GM12878 (cell line): ENCODE measurements at regions not wholly inside any gene's neighbourhood (a gene's known extent, or its start where the extent isn't known, plus 50 kb on each side); places are given as distances from the start of the nearest gene placed in this dataset.

Experiments
- ATAC-seq: fragments of 200-7000 bp; cut with Tn5 transposase; 3 replicates; pipeline ENCODE4 v1.9.1; 2020; ENCODE audit warnings: mild to moderate bottlenecking, moderate library complexity
- BruUV-seq: library from RNA; stranded (reverse); fragments of 400-500 nt; replicated peaks from 2 replicates; lab custom pipeline; 2021; lab: Mats Ljungman, UMichigan
- CTCF ChIA-PET: fragments of 300-600 bp; sonication (Branson Sonifier 250); formaldehyde crosslinking; extraction: SDS; loops from one replicate; lab custom pipeline; 2021; ENCODE audit warnings: inconsistent platforms; lab: Yijun Ruan, JAX
- POLR2A ChIA-PET: fragments of 350-600 bp; formaldehyde crosslinking; extraction: SDS; loops from one replicate; lab custom pipeline; 2021; ENCODE audit warnings: inconsistent platforms; lab: Charles Lee
- RAD21 ChIA-PET: fragments of 300-600 bp; sonication (Branson Sonifier 250); formaldehyde crosslinking; loops from one replicate; lab custom pipeline; 2023; ENCODE audit warnings: antibody characterized with exemption; ENCODE audit not compliant: unreplicated experiment; lab: Charles Lee
- SMC1A ChIA-PET: fragments of 300-600 bp; sonication (Branson Sonifier 250); formaldehyde crosslinking; loops from one replicate; lab custom pipeline; 2023; ENCODE audit not compliant: unreplicated experiment, uncharacterized antibody; lab: Charles Lee
- DNase-seq: peaks from one replicate; pipeline ENCODE4 v3.0.0-alpha.2; 2011; ENCODE audit warnings: low read depth, low spot score
- FAIRE-seq: peaks from 3 replicates; lab custom pipeline; 2011; peaks lifted over from hg19 to GRCh38; lab: Jason Lieb, UNC
- H2AFZ ChIP-seq: 2 replicates; pipeline ENCODE4 v1.6.0; 2011; ENCODE audit warnings: low read depth, low read length, control low read depth; ENCODE audit not compliant: control insufficient read depth
- H3K27ac ChIP-seq: 2 replicates; pipeline ENCODE4 v1.5.1; 2011; ENCODE audit warnings: control low read depth; ENCODE audit not compliant: control insufficient read depth, insufficient read depth
- H3K27me3 ChIP-seq, 2 experiments: replicated peaks in 1 of 2; 2 replicates each; pipeline versions ENCODE4 v1.6.0 to v1.6.1; 2011; ENCODE audit warnings: low read length in 1 of 2; ENCODE audit not compliant: control insufficient read depth in 2 of 2, insufficient read depth in 2 of 2
- H3K36me3 ChIP-seq, 2 experiments: 2 replicates each; pipeline ENCODE4 v1.5.1; 2011; ENCODE audit warnings: low read length in 1 of 2; ENCODE audit not compliant: control insufficient read depth in 2 of 2, insufficient read depth in 2 of 2
- H3K4me1 ChIP-seq: 2 replicates; pipeline ENCODE4 v1.6.1; 2011; ENCODE audit warnings: mild to moderate bottlenecking, low read length, moderate library complexity, mixed read lengths; ENCODE audit not compliant: control insufficient read depth, insufficient read depth
- H3K4me2 ChIP-seq: 2 replicates; pipeline ENCODE4 v1.6.0; 2011; ENCODE audit warnings: control low read depth; ENCODE audit not compliant: control insufficient read depth, insufficient read depth
- H3K4me3 ChIP-seq: fragments of 200-600 bp; sonication (generic); 2 replicates; pipeline ENCODE4 v1.5.1; 2016
- H3K79me2 ChIP-seq: 2 replicates; pipeline ENCODE4 v1.6.0; 2011; ENCODE audit warnings: low read length; ENCODE audit not compliant: control insufficient read depth, insufficient read depth
- H3K9ac ChIP-seq: 2 replicates; pipeline ENCODE4 v1.8.0; 2011; ENCODE audit warnings: low read length, control low read depth, mixed read lengths; ENCODE audit not compliant: control insufficient read depth, insufficient read depth
- H3K9me3 ChIP-seq: replicated peaks from 3 replicates; pipeline ENCODE4 v1.5.1; 2011; ENCODE audit warnings: mild to moderate bottlenecking, low read length; ENCODE audit not compliant: control insufficient read depth, insufficient read depth
- H4K20me1 ChIP-seq: 2 replicates; pipeline ENCODE4 v1.6.0; 2011; ENCODE audit not compliant: control insufficient read depth, insufficient read depth
- BCL3 ChIP-seq: IDR thresholded peaks from 2 replicates; pipeline ENCODE4 v1.6.1; 2011; ENCODE audit warnings: borderline replicate concordance, low read depth, mild to moderate bottlenecking, moderate library complexity, low read length; ENCODE audit not compliant: insufficient read depth, poor library complexity, severe bottlenecking
- HSF1 ChIP-seq: fragments of 150-350 bp; IDR thresholded peaks from 2 replicates; pipeline ENCODE4 v1.6.1; 2014; ENCODE audit warnings: mild to moderate bottlenecking, low read depth, low read length
- IRF3 ChIP-seq: fragments of 450-650 bp; IDR thresholded peaks from 2 replicates; pipeline ENCODE4 v1.6.1; 2014; ENCODE audit warnings: mild to moderate bottlenecking
- MLLT1 ChIP-seq: fragments of 450-650 bp; IDR thresholded peaks from 2 replicates; pipeline ENCODE4 v1.6.1; 2016; ENCODE audit warnings: mild to moderate bottlenecking
- RBBP5 ChIP-seq: fragments of 200-600 bp; sonication (generic); conservative IDR thresholded peaks from 2 replicates; pipeline ENCODE4 v1.6.1; 2016
- SMC3 ChIP-seq: IDR thresholded peaks from 2 replicates; pipeline ENCODE4 v1.6.1; 2011; ENCODE audit warnings: low read length, improper control_type of control experiment, borderline replicate concordance
- STAT1 ChIP-seq: fragments of 450-650 bp; conservative IDR thresholded peaks from 2 replicates; pipeline ENCODE4 v1.6.1; 2014; ENCODE audit warnings: antibody characterized with exemption, mild to moderate bottlenecking
- TBL1XR1 ChIP-seq: IDR thresholded peaks from 2 replicates; pipeline ENCODE4 v1.6.1; 2012; ENCODE audit warnings: low read depth, low read length, improper control_type of control experiment
- ZBTB40 ChIP-seq: fragments of 450-650 bp; IDR thresholded peaks from 2 replicates; pipeline ENCODE4 v1.6.1; 2016; ENCODE audit warnings: mild to moderate bottlenecking, moderate library complexity, borderline replicate concordance
- ZNF24 ChIP-seq: fragments of 450-650 bp; IDR thresholded peaks from 2 replicates; pipeline ENCODE4 v1.6.1; 2017; ENCODE audit warnings: antibody characterized with exemption, mild to moderate bottlenecking
- WGBS: methylation state at CpG from one replicate; pipeline ENCODE4 v1.1.6; 2016; ENCODE audit warnings: low lambda C conversion rate; ENCODE audit not compliant: insufficient replicate concordance, insufficient coverage; ENCODE audit errors: missing lambda C conversion rate; 5-methylcytosine and 5-hydroxymethylcytosine counted together
- in situ Hi-C: fragments of 300-500 bp; cut with MboI; formaldehyde crosslinking; loops from 9 replicates; pipeline ENCODE4 v1.14.3; 2018; ENCODE audit warnings: mixed read lengths
- intact Hi-C: fragments of 100-400 bp; cut with micrococcal nuclease; formaldehyde crosslinking; loops from one replicate; pipeline ENCODE4 v1.14.2; 2022; ENCODE audit not compliant: unreplicated experiment

GRCh38 chr3:94460931-94461330, 398.1 kb downstream of the NSUN3 start (continued):
- TF ChIP-seq RBBP5 (no peak), HSF1 (no peak), MLLT1 (no peak), ZNF24 (no peak), TBL1XR1 (no peak)

- H3K27ac ChIP-seq = no peak overlapping the region
- DNase-seq (no peak), ATAC-seq (no peak), FAIRE-seq (no peak)
- H3K4me1 ChIP-seq = no peaks in the 10 kb centered on the region
- CTCF ChIA-PET = no interaction called here
- H3K9me3 ChIP-seq = no peaks in the 10 kb centered on the region
- H3K27me3 ChIP-seq = no peaks in the 10 kb centered on the region
- intact Hi-C loops = no loop called here
- no peak overlapping the region for H2AFZ ChIP-seq
- POLR2A ChIA-PET = no interaction called here
- in situ Hi-C loops = loop anchor here (25.0 kb wide), 1 partner anchor 101 kb away; no protein-coding TSS in a partner anchor
- no peaks in the 10 kb centered on the region for H3K79me2 ChIP-seq
- BruUV-seq = no TSS peak
- H3K4me2 ChIP-seq = no peak overlapping the region
- WGBS = 2% methylated on average over 2 of the region's 2 CpGs
- SMC1A ChIA-PET = interaction anchor here (1.0 kb wide), 1 partner anchor 103 kb away, joined by 3 read pairs; no protein-coding TSS in a partner anchor
- H3K4me3 ChIP-seq = no peak overlapping the region
- H3K9ac ChIP-seq = no peak overlapping the region
- H3K36me3 ChIP-seq = no peaks in the 10 kb centered on the region
- no peaks in the 10 kb centered on the region for H4K20me1 ChIP-seq
- RAD21 ChIA-PET = no interaction called here
- TF ChIP-seq BCL3 (no peak), SMC3 (no peak), ZBTB40 (no peak), STAT1 (no peak), IRF3 (no peak)
Observed at GRCh38 chr3:94462931-94463330, 400.1 kb downstream of the NSUN3 start.
